Prostate gland (tissue), 2 donors: ENCODE measurements at regions not wholly inside any gene's neighbourhood (a gene's known extent, or its start where the extent isn't known, plus 50 kb on each side); places are given as distances from the start of the nearest gene placed in this dataset.

Experiments used
- POLR2A ChIP-seq: fragments of 450-650 bp; IDR thresholded peaks from one replicate; pipeline ENCODE4 v1.6.1; 2016; ENCODE audit warnings: antibody characterized with exemption, mild to moderate bottlenecking
- POLR2AphosphoS5 ChIP-seq: sonication (generic); formaldehyde crosslinking; IDR thresholded peaks from one replicate; pipeline ENCODE4 v1.6.1; 2017; ENCODE audit warnings: antibody characterized with exemption
- TF ChIP-seq, protein P1 (sequence below), 4 experiments: fragments of 200-600 bp in 2 of 4; fragments of 450-650 bp in 2 of 4; sonication (generic) in 2 of 4; IDR thresholded peaks; 1 replicate in 3 of 4; 2 replicates in 1 of 4; pipeline ENCODE4 v1.5.1; 2016 to 2019; ENCODE audit warnings: antibody characterized with exemption in 4 of 4, mild to moderate bottlenecking in 2 of 4, moderate library complexity in 2 of 4

DNA sequence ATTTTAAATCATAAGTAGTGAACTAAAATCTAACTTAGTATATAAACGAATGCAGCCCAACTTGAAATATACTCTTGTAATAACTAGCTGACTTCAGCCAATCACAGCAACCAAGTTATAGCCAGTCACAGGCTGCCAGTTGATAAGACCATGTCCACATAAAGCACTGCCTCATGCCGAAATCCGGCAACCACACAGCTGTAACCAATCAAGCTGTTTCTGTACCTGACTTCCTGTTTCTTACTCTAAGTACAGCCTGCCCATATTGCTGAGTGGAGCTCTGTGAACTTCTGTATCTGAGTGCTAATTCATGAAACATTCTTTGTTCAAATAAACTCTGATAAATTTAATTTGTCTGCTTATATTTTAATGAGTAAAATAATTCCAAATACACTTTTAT, 805.3 kb upstream of the EPHA5 start:
- TF ChIP-seq, protein P1, sequence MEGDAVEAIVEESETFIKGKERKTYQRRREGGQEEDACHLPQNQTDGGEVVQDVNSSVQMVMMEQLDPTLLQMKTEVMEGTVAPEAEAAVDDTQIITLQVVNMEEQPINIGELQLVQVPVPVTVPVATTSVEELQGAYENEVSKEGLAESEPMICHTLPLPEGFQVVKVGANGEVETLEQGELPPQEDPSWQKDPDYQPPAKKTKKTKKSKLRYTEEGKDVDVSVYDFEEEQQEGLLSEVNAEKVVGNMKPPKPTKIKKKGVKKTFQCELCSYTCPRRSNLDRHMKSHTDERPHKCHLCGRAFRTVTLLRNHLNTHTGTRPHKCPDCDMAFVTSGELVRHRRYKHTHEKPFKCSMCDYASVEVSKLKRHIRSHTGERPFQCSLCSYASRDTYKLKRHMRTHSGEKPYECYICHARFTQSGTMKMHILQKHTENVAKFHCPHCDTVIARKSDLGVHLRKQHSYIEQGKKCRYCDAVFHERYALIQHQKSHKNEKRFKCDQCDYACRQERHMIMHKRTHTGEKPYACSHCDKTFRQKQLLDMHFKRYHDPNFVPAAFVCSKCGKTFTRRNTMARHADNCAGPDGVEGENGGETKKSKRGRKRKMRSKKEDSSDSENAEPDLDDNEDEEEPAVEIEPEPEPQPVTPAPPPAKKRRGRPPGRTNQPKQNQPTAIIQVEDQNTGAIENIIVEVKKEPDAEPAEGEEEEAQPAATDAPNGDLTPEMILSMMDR (IDR thresholded peaks at IDR 0.05): no peak
- no peak for TF ChIP-seq POLR2A
- no peak for TF ChIP-seq POLR2AphosphoS5
